ENCODE measurements at regions not wholly inside any gene's neighbourhood (a gene's known extent, or its start where the extent isn't known, plus 50 kb on each side); places are given as distances from the start of the nearest gene placed in this dataset.

- H3K9me3 ChIP-seq (replicated peaks; ENCODE audit: insufficient read depth, low read length), result no peaks in the 10 kb centered on the region
Measured at GRCh38 chr7:116347151-116347832, 137.0 kb downstream of the TES start.

GRCh38 chr7:116348346-116348745 is 138.0 kb downstream of the TES start:
- Histone ChIP-seq H3K4me2 (ENCODE audit: low read depth, low read length) (no peak overlapping the region), H3K36me3 (replicated peaks; ENCODE audit: insufficient read depth, low read length) (no peaks in the 10 kb centered on the region), H3K9me3 (replicated peaks; ENCODE audit: insufficient read depth, low read length) (no peaks in the 10 kb centered on the region), H3K79me2 (ENCODE audit: low read length) (no peaks in the 10 kb centered on the region), H4K20me1 (ENCODE audit: insufficient read depth, low read length) (no peaks in the 10 kb centered on the region), H3F3A (ENCODE audit: insufficient read depth, low read length) (no peaks in the 10 kb centered on the region), H3K27ac (ENCODE audit: low read length) (no peak overlapping the region), H3K4me1 (ENCODE audit: low read length) (no peaks in the 10 kb centered on the region), H3K9me2 (replicated peaks; ENCODE audit: insufficient read depth, low read length) (no peaks in the 10 kb centered on the region), H3K9ac (ENCODE audit: low read length) (no peak overlapping the region), H3K4me3 (ENCODE audit: low read length) (no peak overlapping the region), H2AFZ (ENCODE audit: low read length) (no peak overlapping the region), H3K27me3 (replicated peaks; ENCODE audit: insufficient read depth, low read length) (no peaks in the 10 kb centered on the region)
- DNase-seq, result no peak
- TF ChIP-seq EZH2phosphoT487 (IDR thresholded peaks at IDR 0.05; ENCODE audit: low read length), result no peak
- TF ChIP-seq CTCF (IDR thresholded peaks at IDR 0.05; ENCODE audit: low read length), result no peak
- TF ChIP-seq EZH2 (optimal IDR thresholded peaks at IDR 0.05; ENCODE audit: low read depth, low read length), result no peak

More at GRCh38 chr7:116347151-116347832, 137.0 kb downstream of the TES start:
- Histone ChIP-seq H3K9ac (ENCODE audit: low read length) (no peak overlapping the region), H3K27me3 (replicated peaks; ENCODE audit: insufficient read depth, low read length) (no peaks in the 10 kb centered on the region), H2AFZ (ENCODE audit: low read length) (no peak overlapping the region), H3K79me2 (ENCODE audit: low read length) (no peaks in the 10 kb centered on the region), H3K9me2 (replicated peaks; ENCODE audit: insufficient read depth, low read length) (no peaks in the 10 kb centered on the region), H3K4me2 (ENCODE audit: low read depth, low read length) (no peak overlapping the region), H3K27ac (ENCODE audit: low read length) (no peak overlapping the region), H3F3A (ENCODE audit: insufficient read depth, low read length) (no peaks in the 10 kb centered on the region), H3K4me3 (ENCODE audit: low read length) (no peak overlapping the region), H3K36me3 (replicated peaks; ENCODE audit: insufficient read depth, low read length) (no peaks in the 10 kb centered on the region), H3K4me1 (ENCODE audit: low read length) (peaks cover 4% of the 10 kb centered on the region), H4K20me1 (ENCODE audit: insufficient read depth, low read length) (no peaks in the 10 kb centered on the region)
- TF ChIP-seq EZH2 (optimal IDR thresholded peaks at IDR 0.05; ENCODE audit: low read depth, low read length) (no peak), EZH2phosphoT487 (IDR thresholded peaks at IDR 0.05; ENCODE audit: low read length) (no peak), CTCF (IDR thresholded peaks at IDR 0.05; ENCODE audit: low read length) (no peak)
- no peak for DNase-seq

GRCh38 chr7:116351966-116352365 is 141.6 kb downstream of the TES start:
- Histone ChIP-seq H2AFZ (ENCODE audit: low read length) (no peak overlapping the region), H3K27ac (ENCODE audit: low read length) (no peak overlapping the region)
- DNase-seq, result no peak

More at GRCh38 chr7:116351966-116352365, 141.6 kb downstream of the TES start:
- Histone ChIP-seq H4K20me1 (ENCODE audit: insufficient read depth, low read length) (no peaks in the 10 kb centered on the region), H3F3A (ENCODE audit: insufficient read depth, low read length) (no peaks in the 10 kb centered on the region), H3K4me2 (ENCODE audit: low read depth, low read length) (no peak overlapping the region), H3K9me2 (replicated peaks; ENCODE audit: insufficient read depth, low read length) (no peaks in the 10 kb centered on the region), H3K9ac (ENCODE audit: low read length) (no peak overlapping the region), H3K27me3 (replicated peaks; ENCODE audit: insufficient read depth, low read length) (no peaks in the 10 kb centered on the region), H3K4me3 (ENCODE audit: low read length) (no peak overlapping the region), H3K36me3 (replicated peaks; ENCODE audit: insufficient read depth, low read length) (no peaks in the 10 kb centered on the region), H3K4me1 (ENCODE audit: low read length) (no peaks in the 10 kb centered on the region; the same call in 1 of the 2 replicates), H3K79me2 (ENCODE audit: low read length) (no peaks in the 10 kb centered on the region), H3K9me3 (replicated peaks; ENCODE audit: insufficient read depth, low read length) (no peaks in the 10 kb centered on the region)
- TF ChIP-seq EZH2phosphoT487 (IDR thresholded peaks at IDR 0.05; ENCODE audit: low read length), result no peak
- no peak for TF ChIP-seq EZH2 (optimal IDR thresholded peaks at IDR 0.05; ENCODE audit: low read depth, low read length)
- TF ChIP-seq CTCF (IDR thresholded peaks at IDR 0.05; ENCODE audit: low read length), result no peak
